ELF-1 (cell line): ENCODE measurements at regions not wholly inside any gene's neighbourhood (a gene's known extent, or its start where the extent isn't known, plus 50 kb on each side); places are given as distances from the start of the nearest gene placed in this dataset.
"Not testable (repeated sequence)": the region's sequence is repeated elsewhere in the genome, so short reads cannot be mapped to it uniquely, and the experiment has no call there.

Experiments used
- DNase-seq: peaks from one replicate; pipeline ENCODE4 v3.0.0-alpha.2; 2016; ENCODE audit warnings: low read depth, low spot score

DNA sequence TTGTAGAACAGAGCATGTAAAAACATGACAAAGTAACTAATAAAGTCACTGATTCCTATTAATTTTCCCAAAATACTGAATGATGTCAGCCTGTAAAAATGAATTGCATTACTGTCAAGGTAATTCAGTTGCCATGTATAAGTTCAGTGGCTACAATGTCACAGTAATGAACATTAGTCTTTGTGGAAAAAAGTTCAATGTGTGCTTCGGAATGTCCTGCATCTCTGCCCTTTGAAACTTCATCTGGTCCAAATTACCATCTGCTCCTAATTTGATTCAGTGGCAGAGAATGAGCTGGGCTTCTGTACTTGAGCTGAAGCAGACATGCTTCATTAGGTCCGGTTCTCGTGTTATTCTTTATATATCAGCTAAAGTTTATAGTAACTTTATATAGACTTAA, 567.4 kb downstream of the COL12A1 start:
- DNase-seq, result no peak

DNA sequence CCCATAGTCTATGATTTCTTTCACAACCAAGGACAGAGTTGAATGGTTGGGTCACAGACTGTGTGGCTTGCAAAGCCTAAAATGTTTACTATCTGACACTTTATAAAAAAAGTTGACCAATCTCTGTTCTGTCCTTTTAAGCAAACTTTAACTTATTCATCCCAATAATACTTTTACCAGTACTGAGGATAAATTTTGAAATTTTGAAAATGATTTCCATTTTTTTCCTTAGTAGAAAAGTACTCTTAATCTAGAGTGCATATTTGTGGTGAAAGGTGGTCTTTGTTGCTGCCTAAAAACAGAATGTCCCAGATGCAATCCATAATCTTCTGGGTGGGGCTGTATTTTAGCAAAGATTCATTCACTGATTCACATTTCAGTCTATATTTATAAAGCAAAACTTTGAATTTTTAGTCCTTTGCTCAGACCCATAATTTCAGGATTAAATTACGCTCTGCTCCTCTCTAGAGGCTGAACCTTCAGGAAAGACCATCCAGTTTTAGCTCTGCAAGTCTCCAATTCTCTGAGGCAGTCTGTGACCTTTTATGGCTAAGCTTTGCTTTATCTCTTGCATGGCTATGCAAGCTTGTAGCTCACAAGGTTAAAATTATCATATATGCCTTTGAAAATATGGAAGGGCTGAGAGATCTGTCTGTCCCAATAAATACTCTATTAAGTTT, 573.5 kb downstream of the COL12A1 start:
- DNase-seq, result no peak

DNA sequence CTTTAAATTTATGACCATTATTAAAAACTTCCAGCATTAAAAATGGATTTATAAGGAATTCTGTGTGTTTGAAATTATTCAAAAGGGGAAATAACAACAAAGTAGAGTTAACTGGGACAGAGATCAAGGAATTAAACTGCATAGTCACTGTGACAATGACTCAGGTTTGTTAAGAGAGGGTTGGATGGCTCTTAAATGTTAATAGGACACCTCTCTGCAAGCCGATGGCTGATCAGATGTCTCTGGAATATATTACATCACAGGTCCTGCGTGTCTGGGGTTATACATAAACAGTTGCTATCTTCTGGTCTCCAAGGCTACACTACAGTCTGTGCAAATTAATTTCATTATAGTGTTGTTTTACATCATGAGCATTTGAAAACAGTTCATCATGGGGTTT, 574.3 kb downstream of the COL12A1 start:
- DNase-seq, result no peak

DNA sequence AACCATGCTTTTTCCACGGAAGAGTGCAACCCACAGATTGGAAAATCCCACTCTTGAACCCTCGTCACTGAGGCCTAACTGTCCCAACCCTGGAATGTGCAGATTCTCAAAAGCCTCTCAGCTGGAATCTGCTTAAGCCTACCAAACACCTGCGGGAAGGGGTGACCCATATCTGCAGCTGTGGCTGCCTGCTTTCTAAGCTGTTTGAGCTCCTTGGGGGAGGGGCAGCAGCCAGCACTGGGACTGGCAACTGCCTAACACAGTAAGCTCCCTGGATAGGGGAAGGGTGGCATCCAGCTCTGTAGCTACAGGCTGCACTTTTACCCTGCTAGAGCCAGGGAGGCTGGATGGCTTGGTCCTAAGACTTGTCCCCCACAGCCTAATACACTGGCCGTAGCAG, 579.6 kb downstream of the COL12A1 start:
- DNase-seq, result no peak

DNA sequence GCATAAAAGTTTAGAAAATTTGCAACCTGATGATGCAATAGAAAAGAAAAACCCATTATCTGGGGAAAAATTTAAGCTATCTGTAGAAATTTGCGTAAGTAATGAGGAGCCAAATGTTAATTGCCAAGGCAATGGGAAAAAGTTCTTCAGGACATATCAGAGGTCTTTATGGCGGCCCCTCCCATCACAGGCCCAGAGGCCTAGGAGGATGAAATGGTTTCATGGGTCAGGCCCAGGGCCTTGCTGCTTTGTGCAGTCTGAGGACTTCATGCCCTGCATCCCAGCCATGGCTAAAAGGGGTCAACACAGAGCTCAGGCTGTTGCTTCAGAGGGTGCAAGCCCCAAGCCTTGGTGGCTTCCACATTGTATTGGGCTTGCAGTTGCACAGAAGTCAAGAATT, 582.8 kb downstream of the COL12A1 start:
- no peak for DNase-seq

DNA sequence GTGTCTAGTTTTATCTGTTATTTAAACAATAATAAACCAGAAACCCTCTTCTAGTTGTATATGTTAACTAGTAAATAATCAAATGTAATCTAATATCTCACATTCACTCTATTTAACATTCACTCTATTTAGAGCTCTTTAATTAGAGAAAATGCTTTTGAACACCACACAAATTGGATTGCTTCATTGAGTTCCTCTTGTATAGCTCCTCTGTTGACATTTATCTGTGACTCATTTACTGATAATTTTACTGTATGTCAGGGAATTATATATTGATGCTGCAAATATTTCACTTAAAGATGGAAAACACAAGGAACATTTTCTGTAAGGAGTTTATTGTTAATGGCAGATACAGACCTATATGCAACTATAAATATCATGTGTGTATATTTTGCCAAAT, 594.6 kb downstream of the COL12A1 start:
- no peak for DNase-seq

DNA sequence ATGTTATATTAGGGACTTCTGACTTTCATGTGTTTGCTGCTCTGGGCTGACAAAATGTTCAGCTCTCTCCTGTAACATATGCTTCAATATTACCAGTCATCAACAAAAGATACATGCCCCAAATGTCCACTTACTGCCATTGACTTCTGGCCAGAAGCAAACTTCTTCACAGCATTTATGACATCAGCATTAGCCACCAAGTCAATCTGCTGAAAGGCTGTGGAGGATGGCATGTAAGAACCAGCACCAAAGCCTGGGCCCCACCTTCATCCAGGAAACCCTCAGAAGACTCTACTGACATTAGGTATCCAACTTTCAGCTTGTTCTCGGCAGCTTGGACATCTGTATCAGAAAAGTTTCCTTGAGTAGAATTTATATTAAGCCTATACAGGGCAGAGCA, 595.5 kb downstream of the COL12A1 start:
- DNase-seq, result no peak

DNA sequence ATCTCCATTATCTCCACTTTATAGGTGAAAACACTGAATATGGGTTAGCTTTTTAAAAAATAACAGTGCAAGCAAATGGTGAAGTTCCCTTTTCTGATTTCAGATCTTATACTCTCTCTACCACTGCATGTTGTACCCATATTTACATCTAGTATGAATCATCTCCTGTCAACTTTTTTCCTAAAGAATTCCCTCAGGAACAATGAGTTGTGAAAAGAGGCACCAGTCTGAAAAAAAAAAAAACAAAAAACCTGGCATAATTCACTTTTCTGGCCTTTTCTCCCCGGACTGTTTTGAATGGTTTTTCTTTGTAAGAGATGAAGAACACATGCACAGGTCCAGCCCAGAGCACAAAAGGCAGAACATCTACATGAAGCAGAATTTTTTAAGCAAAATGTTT, 596.0 kb downstream of the COL12A1 start:
- no peak for DNase-seq

DNA sequence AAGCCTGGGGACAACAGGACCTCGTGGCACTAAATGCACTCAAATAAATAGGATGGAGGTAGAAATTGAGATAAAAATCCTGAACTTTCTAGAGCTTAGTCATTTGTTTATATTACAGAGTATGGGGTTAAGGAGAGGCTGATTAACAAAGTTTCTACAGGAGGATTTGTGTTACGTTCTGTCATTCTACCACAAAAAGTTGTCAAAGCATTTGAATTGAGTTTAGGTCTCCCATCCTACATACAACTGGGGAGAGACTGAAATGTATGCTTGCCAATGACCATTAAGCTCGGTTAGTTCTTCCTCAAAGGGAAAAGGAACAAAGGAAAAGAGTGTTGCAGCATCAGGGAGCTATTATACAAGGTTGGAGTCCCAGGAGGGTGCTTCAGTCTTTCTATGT, 597.9 kb downstream of the COL12A1 start:
- no peak for DNase-seq

DNA sequence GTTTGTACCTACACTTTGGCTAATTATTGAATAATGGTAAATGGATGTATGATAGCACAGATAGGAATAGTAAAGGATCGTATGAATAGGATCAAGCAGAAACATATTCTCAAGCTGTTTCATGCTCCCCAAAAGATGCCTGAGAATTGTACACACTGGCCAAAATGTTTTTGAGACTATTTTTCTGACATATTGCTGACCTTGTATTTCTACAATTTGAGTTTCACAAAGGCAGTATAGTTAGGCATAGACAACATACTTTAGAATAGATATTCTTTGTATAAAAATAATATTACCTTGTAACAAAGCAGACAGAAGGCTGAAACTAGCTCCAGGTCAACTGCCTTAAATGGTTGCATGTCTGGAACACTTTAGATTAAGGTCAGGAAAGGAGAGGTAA, 598.4 kb downstream of the COL12A1 start:
- no peak for DNase-seq

DNA sequence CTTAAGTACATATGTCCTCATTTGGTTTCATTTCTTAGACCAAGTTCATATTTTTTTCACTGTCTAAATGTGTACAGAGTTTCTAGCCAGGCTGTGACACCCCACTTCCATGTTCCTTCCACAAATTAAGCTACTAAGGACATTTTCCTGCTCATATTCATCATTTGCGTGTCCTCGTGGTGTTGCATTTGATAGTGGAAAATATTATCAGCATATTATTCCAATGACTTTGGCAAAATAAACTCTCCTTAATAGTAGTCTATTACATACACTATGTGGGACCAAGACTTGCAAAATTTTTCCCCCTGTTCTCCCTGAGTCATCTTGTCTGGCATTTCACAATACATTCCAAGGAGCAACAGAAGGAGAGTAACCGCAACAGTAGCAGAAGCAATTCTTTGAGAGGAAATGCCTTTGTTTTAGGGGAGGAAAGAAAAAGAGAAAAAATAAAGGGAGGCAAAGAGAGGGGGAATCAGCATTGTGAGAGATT, 599.2 kb downstream of the COL12A1 start:
- DNase-seq, result no peak

DNA sequence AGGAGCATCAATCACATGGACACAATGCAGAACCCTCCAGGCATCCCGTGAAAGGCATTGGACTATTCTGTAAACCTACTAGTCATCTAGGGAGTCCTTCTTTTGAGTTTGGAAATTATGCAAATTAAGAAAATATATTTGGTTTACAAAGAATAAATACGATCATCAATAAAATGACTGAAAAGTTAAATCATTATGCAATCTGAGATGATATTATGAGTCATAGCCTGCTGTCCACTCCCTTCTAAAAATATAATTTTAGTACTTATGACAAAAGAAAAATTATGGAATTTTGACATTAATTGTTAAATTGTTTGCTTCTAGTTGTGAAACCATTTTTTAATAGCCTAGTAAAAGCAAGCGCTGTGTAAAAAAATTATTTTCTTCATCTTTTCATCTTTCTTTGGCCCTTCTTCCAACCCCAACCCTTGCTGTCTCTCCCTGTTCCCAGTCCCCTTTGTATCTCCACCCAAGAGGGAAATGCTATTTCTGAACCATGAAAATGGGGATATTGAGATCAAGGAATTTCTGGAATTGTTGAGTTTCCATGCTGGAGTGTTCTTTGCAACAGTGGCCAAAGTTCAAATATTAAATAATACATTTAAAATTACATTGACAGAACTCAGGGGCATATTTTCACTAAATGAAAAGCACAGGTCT, 599.8 kb downstream of the COL12A1 start:
- no peak for DNase-seq

DNA sequence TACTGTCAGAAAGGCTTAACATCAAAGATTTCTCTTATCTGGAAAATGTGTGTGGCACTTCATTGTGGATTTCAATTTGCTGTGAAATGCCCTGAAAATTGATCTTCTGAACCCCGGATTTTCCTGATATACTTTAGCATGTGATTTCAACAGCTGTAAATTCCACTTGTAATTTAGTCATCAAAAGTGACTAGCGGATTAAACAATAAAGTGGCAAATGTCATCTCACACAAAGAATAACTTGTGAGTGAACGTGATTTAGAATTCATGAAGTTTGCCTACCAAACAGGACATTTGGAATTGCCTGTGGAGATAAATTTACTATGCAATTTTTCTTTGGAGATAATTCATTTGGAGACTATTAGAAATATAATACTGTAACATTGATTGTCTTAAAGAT, 601.6 kb downstream of the COL12A1 start:
- DNase-seq, result no peak

DNA sequence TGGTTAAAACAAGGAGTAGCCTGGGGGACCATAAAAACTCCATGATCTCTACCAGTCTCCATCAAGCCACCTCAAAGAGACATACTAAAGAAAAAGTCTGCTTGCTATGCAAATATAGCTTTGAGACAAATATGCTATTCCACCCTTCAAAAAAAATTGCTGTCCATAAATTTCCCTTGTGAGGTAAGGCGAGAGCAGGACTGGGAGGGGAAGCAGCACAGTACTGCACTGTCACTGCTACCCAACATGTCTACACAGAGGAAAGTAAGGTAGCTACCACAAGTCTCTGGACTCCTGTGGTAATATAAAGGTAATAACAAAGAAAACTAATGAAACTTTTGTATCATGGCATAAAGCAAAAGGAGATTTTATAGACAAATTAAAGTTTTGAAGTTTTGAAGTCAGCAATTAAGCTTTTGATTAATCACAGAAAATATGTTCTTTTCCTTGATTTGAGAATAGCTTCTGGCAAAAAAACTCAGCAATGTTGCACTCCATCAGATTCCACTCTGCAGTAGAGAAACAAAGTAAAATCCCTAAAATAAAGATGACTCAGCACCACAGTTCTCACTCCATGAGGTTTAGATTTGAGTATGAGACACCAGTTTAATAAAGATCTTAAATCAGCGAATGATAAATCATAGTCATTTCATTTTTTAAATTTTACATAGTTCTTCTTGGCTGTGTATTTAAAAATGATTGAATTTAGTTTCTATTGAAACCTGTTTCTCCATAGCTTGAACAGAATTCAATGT, 602.4 kb downstream of the COL12A1 start:
- no peak for DNase-seq

DNA sequence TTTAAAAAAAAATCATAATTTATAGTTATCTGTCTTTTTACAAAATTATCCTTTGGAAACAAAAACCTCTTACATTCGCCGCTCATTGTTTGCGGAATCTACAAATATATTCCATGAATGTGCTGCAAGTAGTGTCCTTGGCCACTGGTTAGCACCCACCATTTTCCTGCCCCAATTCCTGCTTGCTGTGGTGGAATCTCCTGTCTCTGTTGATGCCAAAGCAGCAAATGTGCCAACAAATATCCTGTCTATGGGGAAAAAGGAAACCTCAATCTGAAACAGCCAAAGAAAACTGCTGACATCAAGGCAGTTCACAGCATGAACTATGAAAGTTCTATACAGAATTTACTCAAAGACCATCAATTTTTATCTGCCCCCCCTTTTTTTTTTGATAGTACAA, 603.6 kb downstream of the COL12A1 start:
- DNase-seq, result no peak

DNA sequence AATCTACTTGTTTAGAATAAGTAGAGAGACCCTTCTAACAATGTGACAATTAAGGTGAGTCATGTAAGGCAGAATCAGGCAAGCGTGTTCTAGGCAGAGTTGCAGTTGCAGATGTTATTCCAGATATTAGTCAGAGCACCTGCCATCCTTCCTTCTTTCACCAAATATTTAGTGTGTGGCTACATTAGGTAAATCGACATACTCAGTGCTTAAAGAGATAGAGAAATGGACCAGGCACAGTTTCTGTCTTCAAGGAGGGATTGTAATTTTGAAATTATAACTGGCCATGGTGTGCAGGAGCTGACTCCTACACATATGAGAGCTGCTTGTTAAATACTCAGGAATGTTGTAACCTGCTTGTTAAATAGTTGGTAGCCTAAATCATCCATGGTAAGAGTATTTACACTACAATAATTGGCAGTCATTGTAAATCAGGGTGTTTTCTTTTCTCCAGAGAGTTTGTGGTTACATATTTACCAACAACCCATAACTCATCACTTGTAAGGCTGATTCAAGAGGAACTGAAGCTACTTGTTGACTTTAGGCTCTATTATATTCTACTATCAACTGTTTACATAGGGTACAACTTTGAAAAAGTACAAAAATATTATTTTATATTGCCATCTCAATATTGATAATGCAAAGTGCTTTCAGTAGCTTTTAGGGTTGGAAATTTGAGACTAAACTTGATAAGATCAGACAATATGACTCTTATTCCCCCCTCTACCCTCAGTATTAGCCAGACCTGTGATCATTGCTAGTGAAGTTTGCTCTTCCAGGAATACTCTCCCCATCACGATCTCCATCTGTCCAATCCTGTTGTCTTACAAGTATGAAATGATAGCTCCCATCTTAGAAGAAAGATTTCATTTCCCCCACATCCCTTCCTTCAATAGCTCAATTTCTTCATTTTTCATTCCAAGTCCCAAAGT, 607.1 kb downstream of the COL12A1 start:
- no peak for DNase-seq

DNA sequence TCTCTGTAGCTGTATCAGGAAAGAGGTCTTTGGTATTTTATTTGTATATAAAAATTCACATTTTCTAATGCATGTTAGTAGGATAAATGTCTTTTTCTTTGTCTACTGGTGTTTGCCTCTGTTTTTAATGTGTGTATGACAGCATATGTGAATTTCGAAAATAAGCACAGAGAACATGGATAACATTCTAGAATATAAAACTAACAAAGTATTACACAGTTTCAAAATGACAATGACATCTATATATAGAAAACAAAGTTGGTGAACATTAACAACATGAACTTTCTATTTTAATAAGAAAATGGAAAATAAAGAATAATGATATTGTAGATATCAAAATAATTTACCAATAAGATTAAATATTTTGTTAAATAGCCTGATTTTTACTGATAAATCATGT, 608.0 kb downstream of the COL12A1 start:
- DNase-seq, result no peak

DNA sequence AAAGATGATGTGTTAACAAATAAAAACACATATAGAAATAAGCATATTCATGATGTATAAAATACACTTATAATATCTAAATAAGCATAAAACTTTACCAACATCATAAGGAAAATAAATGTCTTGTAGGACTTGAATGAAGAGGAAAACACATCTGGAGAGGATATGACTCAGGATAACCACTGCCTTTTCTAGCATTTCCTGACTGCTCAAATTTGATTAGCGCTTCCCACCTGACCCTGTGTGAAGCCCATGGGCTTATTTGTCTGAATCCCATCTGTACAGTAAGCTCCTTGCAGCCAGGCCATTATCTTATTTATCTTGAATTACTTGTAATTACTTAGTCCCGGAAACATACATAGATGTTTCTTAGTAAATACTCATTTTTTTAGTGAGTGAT, 608.6 kb downstream of the COL12A1 start:
- DNase-seq, result no peak

DNA sequence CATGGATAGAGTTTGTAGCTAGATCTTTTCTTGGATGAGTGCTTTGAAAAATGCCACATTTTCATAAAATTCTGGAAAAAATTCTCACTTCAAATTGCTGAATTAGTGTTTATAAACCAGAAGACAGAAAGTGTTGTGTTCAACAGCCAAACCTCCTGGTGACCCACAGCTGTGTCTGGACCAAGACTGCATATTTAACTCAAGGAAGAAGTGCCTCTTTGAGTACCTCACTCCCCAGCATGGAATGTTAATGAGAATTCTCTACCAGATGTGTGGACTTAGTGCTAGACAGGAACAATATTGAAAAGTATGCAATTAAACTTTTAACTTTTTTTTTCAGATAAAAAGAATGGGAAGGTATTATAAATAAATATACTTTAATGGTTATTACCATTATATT, 609.3 kb downstream of the COL12A1 start:
- DNase-seq, result no peak

DNA sequence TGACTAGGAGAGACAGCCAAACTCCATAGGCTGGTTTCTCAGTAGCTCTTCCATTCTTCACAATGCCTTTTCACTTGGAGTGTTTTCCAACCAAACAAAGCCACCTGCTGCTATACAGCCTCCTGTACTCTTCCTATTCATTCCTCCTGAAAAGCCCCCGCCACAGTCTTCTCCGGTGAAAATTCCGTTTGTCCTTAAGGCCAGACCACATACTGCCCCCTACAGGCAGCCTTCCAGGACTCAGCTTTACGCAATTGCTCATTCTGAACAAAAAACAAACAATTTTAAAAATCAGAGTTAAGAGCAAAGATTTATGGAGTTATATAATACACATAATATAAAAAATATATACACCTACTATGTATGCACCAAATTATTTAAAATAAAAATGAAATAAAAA, 611.5 kb downstream of the COL12A1 start:
- not testable (repeated sequence) for DNase-seq

DNA sequence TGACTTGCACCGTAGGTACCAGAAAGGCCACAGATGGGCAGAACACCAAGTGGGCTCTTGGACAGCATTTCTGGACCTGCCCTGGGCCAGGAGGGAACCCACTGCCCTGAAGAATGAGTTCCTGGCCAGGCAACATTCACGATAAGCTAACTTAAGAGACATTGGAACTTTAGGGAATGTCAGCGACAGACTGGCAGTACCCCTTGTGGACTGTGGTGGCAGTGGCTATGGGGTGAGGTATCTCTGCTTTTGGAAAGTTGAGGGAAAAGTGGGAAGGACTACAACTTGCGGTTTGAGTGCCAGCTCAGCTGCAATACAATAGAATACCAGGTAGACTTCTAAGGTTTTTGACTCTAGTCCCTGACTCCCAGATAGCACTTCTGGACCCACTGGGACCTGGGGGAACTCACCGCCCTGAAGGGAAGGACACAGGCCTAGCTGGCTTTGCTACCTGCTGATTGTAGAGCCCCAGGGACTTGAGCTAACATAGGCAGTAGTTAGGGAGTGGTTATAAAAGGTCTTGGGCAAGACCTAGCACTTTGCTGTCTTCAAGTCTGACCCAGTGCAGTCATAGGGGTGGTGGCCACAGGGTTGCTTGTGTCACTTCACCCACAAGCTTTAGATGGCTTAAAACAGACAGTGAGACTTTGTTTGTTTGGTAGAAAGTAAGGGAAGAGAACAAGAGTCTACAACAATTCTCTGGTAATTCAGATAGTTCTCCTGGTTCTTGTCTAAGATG, 617.6 kb downstream of the COL12A1 start:
- DNase-seq, result no peak
